HEK293 (cell line): ENCODE measurements at regions not wholly inside any gene's neighbourhood (a gene's known extent, or its start where the extent isn't known, plus 50 kb on each side); places are given as distances from the start of the nearest gene placed in this dataset.
A peak's percentile ranks its signal among the peaks of the same experiment; 100 is the strongest.

Experiments used
- CTCF ChIA-PET: fragments of 350-600 bp; formaldehyde crosslinking; extraction: SDS; loops from one replicate; lab custom pipeline; 2021; ENCODE audit warnings: antibody characterized with exemption; lab: Yijun Ruan, JAX
- POLR2A ChIA-PET: fragments of 300-600 bp; formaldehyde crosslinking; extraction: SDS; loops from one replicate; lab custom pipeline; 2020; ENCODE audit warnings: antibody characterized with exemption, inconsistent platforms; lab: Yijun Ruan, JAX
- H3K27ac ChIP-seq: fragments of 200-500 bp; sonication (Bioruptor generic); 2 replicates; pipeline ENCODE4 v1.5.1; 2014; ENCODE audit warnings: low read depth, low read length, control low read depth, inconsistent platforms; ENCODE audit errors: extremely low read depth
- H3K36me3 ChIP-seq, 2 experiments: fragments of 200-500 bp in 1 of 2; sonication (Bioruptor generic) in 1 of 2; 1 replicate in 1 of 2; 2 replicates in 1 of 2; pipeline ENCODE4 v1.5.1; 2014 to 2017; ENCODE audit warnings: inconsistent platforms in 2 of 2, low read length in 2 of 2; ENCODE audit not compliant: control insufficient read depth in 2 of 2, insufficient read depth in 1 of 2
- H3K4me1 ChIP-seq: fragments of 200-500 bp; sonication (Bioruptor generic); 2 replicates; pipeline ENCODE4 v1.5.1; 2014; ENCODE audit warnings: mild to moderate bottlenecking, low read length, inconsistent platforms; ENCODE audit not compliant: control insufficient read depth, insufficient read depth
- H3K4me3 ChIP-seq: 2 replicates; pipeline ENCODE4 v1.5.1; 2011; ENCODE audit warnings: low read depth, mild to moderate bottlenecking, control low read depth, low read length, moderate library complexity
- H3K9me3 ChIP-seq: fragments of 200-500 bp; sonication (Bioruptor generic); 2 replicates; pipeline ENCODE4 v1.5.1; 2014; ENCODE audit warnings: low read depth, low read length, inconsistent platforms; ENCODE audit not compliant: control insufficient read depth, insufficient read depth
- FEZF1 ChIP-seq: fragments of 450-650 bp; formaldehyde crosslinking; IDR thresholded peaks from 2 replicates; pipeline ENCODE4 v1.5.1; 2016; ENCODE audit warnings: missing biosample characterization, missing genetic modification characterization
- MEIS1 ChIP-seq: sonication (generic); formaldehyde crosslinking; IDR thresholded peaks from 2 replicates; pipeline ENCODE4 v1.8.1; 2022; ENCODE audit warnings: missing genetic modification reagents, mild to moderate bottlenecking, borderline replicate concordance
- SCRT2 ChIP-seq: fragments of 450-650 bp; formaldehyde crosslinking; IDR thresholded peaks from 2 replicates; pipeline ENCODE4 v1.5.1; 2016; ENCODE audit warnings: missing biosample characterization, missing genetic modification characterization
- ZIC2 ChIP-seq: fragments of 450-650 bp; formaldehyde crosslinking; IDR thresholded peaks from 2 replicates; pipeline ENCODE4 v1.5.1; 2016; ENCODE audit warnings: missing biosample characterization, missing genetic modification characterization
- ZNF10 ChIP-seq: fragments of 450-650 bp; formaldehyde crosslinking; IDR thresholded peaks from 2 replicates; pipeline ENCODE4 v1.5.1; 2017; ENCODE audit warnings: missing biosample characterization, missing genetic modification characterization
- ZNF121 ChIP-seq: fragments of 450-650 bp; formaldehyde crosslinking; IDR thresholded peaks from 2 replicates; pipeline ENCODE4 v1.5.1; 2016; ENCODE audit warnings: missing biosample characterization, missing genetic modification characterization
- ZNF140 ChIP-seq: fragments of 450-650 bp; formaldehyde crosslinking; IDR thresholded peaks from 2 replicates; pipeline ENCODE4 v1.5.1; 2016; ENCODE audit warnings: missing biosample characterization, missing genetic modification characterization
- ZNF335 ChIP-seq: fragments of 450-650 bp; formaldehyde crosslinking; conservative IDR thresholded peaks from 2 replicates; pipeline ENCODE4 v1.5.1; 2016; ENCODE audit warnings: missing biosample characterization, missing genetic modification characterization
- ZNF416 ChIP-seq: fragments of 450-650 bp; formaldehyde crosslinking; IDR thresholded peaks from 2 replicates; pipeline ENCODE4 v1.5.1; 2016; ENCODE audit warnings: missing biosample characterization, missing genetic modification characterization
- ZNF510 ChIP-seq: fragments of 450-650 bp; formaldehyde crosslinking; IDR thresholded peaks from 2 replicates; pipeline ENCODE4 v1.5.1; 2018; ENCODE audit warnings: mild to moderate bottlenecking, missing genetic modification characterization, missing biosample characterization; ENCODE audit not compliant: insufficient replicate concordance
- ZNF596 ChIP-seq: fragments of 450-650 bp; IDR thresholded peaks from 2 replicates; pipeline ENCODE4 v1.5.0; 2018; ENCODE audit warnings: missing biosample characterization, mild to moderate bottlenecking, missing genetic modification characterization, moderate library complexity
- ZNF654 ChIP-seq: fragments of 450-650 bp; formaldehyde crosslinking; IDR thresholded peaks from 2 replicates; pipeline ENCODE4 v1.5.1; 2016; ENCODE audit warnings: low read depth, missing biosample characterization, missing genetic modification characterization
- ZNF660 ChIP-seq: fragments of 450-650 bp; IDR thresholded peaks from 2 replicates; pipeline ENCODE4 v1.5.1; 2018; ENCODE audit warnings: missing biosample characterization, mild to moderate bottlenecking, missing genetic modification characterization
- ZNF837 ChIP-seq: fragments of 450-650 bp; formaldehyde crosslinking; IDR thresholded peaks from 2 replicates; pipeline ENCODE4 v1.5.1; 2016; ENCODE audit warnings: missing biosample characterization, missing genetic modification characterization
- ZNF843 ChIP-seq: fragments of 450-650 bp; formaldehyde crosslinking; IDR thresholded peaks from 2 replicates; pipeline ENCODE4 v1.5.1; 2016; ENCODE audit warnings: missing biosample characterization, missing genetic modification characterization
- TF ChIP-seq, protein P1 (sequence below): fragments of 450-650 bp; formaldehyde crosslinking; IDR thresholded peaks from 2 replicates; pipeline ENCODE4 v1.5.1; 2017; ENCODE audit warnings: missing biosample characterization, mild to moderate bottlenecking, missing genetic modification characterization, moderate library complexity
- TF ChIP-seq, protein P2 (sequence below): fragments of 450-650 bp; formaldehyde crosslinking; IDR thresholded peaks from 2 replicates; pipeline ENCODE4 v1.5.1; 2016; ENCODE audit warnings: missing biosample characterization, missing genetic modification characterization
- TF ChIP-seq, protein P3 (sequence below): fragments of 450-650 bp; formaldehyde crosslinking; IDR thresholded peaks from 2 replicates; pipeline ENCODE4 v1.5.1; 2016; ENCODE audit warnings: missing biosample characterization, missing genetic modification characterization
- TF ChIP-seq, protein P4 (sequence below): fragments of 450-650 bp; formaldehyde crosslinking; IDR thresholded peaks from 2 replicates; pipeline ENCODE4 v1.5.1; 2016; ENCODE audit warnings: missing biosample characterization, missing genetic modification characterization

DNA sequence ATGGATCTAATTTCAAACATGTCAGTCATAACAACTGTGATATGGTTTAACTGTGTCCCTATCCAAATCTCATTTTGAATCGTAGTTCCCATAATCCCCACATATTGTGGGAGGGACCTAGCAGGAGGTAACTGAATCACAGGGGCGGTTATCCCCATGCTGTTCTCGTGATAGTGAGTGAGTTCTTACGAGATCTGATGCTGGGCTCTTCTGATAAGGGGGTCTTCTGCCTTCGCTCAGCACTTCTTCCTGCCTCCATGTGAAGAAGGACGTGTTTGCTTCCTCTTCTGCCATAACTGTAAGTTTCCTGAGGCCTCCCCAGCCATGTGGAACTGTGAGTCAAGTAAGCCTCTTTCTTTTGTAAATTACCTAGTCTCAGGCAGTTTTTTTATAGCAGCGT, 138.0 kb upstream of the PCGF5 start:
- CTCF ChIA-PET, result interaction anchor here (1.1 kb wide), 1 partner anchor 29 kb away, joined by 4 read pairs; no protein-coding TSS in a partner anchor
- TF ChIP-seq ZNF10 (tag by site-specific recombination) (no peak), ZNF660 (tag by site-specific recombination) (no peak), ZNF596 (tag by site-specific recombination) (no peak), MEIS1 (CRISPR knock-in tag) (no peak)
- TF ChIP-seq, protein P1, sequence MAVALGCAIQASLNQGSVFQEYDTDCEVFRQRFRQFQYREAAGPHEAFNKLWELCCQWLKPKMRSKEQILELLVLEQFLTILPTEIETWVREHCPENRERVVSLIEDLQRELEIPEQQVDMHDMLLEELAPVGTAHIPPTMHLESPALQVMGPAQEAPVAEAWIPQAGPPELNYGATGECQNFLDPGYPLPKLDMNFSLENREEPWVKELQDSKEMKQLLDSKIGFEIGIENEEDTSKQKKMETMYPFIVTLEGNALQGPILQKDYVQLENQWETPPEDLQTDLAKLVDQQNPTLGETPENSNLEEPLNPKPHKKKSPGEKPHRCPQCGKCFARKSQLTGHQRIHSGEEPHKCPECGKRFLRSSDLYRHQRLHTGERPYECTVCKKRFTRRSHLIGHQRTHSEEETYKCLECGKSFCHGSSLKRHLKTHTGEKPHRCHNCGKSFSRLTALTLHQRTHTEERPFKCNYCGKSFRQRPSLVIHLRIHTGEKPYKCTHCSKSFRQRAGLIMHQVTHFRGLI, result no peak
- TF ChIP-seq, protein P2, sequence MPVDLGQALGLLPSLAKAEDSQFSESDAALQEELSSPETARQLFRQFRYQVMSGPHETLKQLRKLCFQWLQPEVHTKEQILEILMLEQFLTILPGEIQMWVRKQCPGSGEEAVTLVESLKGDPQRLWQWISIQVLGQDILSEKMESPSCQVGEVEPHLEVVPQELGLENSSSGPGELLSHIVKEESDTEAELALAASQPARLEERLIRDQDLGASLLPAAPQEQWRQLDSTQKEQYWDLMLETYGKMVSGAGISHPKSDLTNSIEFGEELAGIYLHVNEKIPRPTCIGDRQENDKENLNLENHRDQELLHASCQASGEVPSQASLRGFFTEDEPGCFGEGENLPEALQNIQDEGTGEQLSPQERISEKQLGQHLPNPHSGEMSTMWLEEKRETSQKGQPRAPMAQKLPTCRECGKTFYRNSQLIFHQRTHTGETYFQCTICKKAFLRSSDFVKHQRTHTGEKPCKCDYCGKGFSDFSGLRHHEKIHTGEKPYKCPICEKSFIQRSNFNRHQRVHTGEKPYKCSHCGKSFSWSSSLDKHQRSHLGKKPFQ, result no peak
- TF ChIP-seq, protein P3, sequence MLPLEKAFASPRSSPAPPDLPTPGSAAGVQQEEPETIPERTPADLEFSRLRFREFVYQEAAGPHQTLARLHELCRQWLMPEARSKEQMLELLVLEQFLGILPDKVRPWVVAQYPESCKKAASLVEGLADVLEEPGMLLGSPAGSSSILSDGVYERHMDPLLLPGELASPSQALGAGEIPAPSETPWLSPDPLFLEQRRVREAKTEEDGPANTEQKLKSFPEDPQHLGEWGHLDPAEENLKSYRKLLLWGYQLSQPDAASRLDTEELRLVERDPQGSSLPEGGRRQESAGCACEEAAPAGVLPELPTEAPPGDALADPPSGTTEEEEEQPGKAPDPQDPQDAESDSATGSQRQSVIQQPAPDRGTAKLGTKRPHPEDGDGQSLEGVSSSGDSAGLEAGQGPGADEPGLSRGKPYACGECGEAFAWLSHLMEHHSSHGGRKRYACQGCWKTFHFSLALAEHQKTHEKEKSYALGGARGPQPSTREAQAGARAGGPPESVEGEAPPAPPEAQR (tag by site-specific recombination), result no peak
- TF ChIP-seq, all 188 proteins: peak for 0
- H3K4me3 ChIP-seq, result no peak overlapping the region
- no peaks in the 10 kb centered on the region for H3K36me3 ChIP-seq
- peaks cover 7% of the 10 kb centered on the region; the same call in 1 of the 2 replicates for H3K4me1 ChIP-seq
- H3K27ac ChIP-seq, result no peak overlapping the region
- no peaks in the 10 kb centered on the region for H3K9me3 ChIP-seq
- POLR2A ChIA-PET, result no interaction called here

DNA sequence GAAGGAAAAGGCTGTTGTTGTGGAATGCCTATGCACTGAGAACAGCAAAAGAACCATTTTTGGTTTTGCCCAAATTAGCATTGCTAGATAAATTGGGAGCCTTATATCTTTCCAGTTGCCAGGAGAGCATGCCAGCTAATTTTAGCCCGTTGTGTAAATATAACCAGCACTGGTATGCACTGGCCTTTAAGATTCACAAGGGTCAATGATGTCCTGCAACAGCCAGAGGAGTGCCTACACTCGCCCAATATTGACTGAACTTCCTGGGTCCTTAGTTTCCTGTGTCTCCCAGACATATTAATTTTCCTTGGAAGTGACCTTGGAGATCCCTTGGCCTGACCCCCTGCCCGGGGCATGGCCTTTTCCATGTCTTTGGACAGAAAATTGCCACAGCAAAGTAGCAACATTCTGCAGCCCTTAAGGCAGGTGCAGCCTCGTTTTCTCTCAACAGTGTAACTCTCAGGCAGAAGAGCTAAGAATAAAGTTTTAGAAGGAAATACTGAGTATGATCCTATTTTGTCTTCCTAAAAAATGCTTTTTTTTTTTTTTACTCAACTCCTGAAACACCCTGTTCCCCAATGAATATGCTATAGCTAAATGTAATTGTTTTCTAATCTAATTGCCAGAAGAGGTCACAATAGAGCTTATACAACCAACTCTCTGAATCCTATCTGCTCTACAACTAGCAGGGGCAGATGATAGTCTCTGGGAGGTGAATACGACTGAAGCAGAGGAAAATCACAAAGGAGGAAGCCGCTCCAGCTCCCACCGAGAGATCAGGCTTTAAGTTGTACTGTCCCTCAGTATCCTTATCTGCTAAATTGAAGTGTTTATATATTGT, 131.9 kb upstream of the PCGF5 start:
- H3K27ac ChIP-seq, result no peak overlapping the region
- POLR2A ChIA-PET, result interaction anchor here (0.6 to 0.7 kb wide), 3 partner anchors 38 to 208 kb away, joined by 3 to 4 read pairs (median 4); no protein-coding TSS in a partner anchor
- no peaks in the 10 kb centered on the region for H3K4me1 ChIP-seq
- CTCF ChIA-PET, result interaction anchor here (0.5 to 4.4 kb wide), 16 partner anchors 39 to 1290 kb away, joined by 3 to 41 read pairs (median 4); no protein-coding TSS in a partner anchor
- H3K4me3 ChIP-seq, result no peak overlapping the region
- no peaks in the 10 kb centered on the region for H3K9me3 ChIP-seq
- no peaks in the 10 kb centered on the region for H3K36me3 ChIP-seq
- TF ChIP-seq ZNF654 (tag by site-specific recombination), result 0 out of 2 replicates have a peak, but pooled peaks have one; percentile 12
- TF ChIP-seq, protein P4, sequence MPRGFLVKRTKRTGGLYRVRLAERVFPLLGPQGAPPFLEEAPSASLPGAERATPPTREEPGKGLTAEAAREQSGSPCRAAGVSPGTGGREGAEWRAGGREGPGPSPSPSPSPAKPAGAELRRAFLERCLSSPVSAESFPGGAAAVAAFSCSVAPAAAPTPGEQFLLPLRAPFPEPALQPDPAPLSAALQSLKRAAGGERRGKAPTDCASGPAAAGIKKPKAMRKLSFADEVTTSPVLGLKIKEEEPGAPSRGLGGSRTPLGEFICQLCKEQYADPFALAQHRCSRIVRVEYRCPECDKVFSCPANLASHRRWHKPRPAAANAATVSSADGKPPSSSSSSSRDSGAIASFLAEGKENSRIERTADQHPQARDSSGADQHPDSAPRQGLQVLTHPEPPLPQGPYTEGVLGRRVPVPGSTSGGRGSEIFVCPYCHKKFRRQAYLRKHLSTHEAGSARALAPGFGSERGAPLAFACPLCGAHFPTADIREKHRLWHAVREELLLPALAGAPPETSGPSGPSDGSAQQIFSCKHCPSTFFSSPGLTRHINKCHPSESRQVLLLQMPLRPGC (tag by site-specific recombination), result no peak

DNA sequence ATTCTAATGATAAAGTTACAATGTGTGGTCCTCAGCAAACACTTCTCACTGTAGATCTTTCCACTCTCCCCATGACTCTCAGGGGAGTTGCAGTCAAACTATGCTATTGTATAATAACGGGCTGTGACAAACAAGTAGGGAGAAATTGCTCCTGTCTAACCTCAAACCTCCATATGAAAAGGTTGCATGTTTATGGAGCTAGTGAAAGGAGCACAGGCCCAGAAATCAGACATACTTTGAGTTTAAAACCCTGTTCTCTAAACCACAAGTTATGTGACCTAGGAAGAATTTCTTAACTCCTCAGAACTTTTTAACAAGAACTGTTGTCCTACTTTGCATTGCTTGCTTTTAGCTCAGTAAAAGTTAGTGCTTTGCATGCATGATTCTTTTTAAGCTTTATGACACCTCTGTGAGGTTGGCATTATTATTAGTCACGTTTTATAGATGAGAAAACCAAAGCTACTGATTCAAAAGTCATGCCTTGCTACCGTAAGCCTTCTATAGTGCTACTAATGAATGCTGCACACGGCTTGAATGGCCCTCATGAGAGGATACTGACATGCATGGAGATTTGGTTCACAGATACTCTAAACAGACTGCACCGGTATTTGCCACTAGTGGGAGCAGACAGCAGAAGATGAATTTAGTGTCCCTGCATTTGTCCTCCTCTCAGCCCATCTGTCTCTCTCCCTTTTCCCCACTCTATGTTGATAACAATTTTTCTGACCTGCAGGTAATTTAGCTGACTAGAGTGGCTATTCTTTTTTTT, 129.5 kb upstream of the PCGF5 start:
- H3K36me3 ChIP-seq, result no peaks in the 10 kb centered on the region
- TF ChIP-seq ZNF843 (tag by site-specific recombination), result no peak
- TF ChIP-seq ZIC2, result no peak
- TF ChIP-seq FEZF1 (tag by site-specific recombination), result no peak
- no peak for TF ChIP-seq ZNF121 (tag by site-specific recombination)
- TF ChIP-seq ZNF510, result no peak
- TF ChIP-seq ZNF837 (tag by site-specific recombination), result no peak
- TF ChIP-seq ZNF416 (tag by site-specific recombination), result no peak
- TF ChIP-seq SCRT2 (tag by site-specific recombination), result no peak
- TF ChIP-seq ZNF140 (tag by site-specific recombination), result no peak
- no peak for TF ChIP-seq ZNF335 (tag by site-specific recombination)
- no peak overlapping the region for H3K4me3 ChIP-seq
- H3K4me1 ChIP-seq, result no peaks in the 10 kb centered on the region
- H3K27ac ChIP-seq, result no peak overlapping the region
- POLR2A ChIA-PET, result no interaction called here
- H3K9me3 ChIP-seq, result no peaks in the 10 kb centered on the region
- CTCF ChIA-PET, result interaction anchor here (0.8 to 4.4 kb wide), 4 partner anchors 17 to 207 kb away, joined by 4 to 41 read pairs (median 5); no protein-coding TSS in a partner anchor
